HG02571 (cell line): ENCODE measurements at regions not wholly inside any gene's neighbourhood (a gene's known extent, or its start where the extent isn't known, plus 50 kb on each side); places are given as distances from the start of the nearest gene placed in this dataset.
"Not testable (repeated sequence)": the region's sequence is repeated elsewhere in the genome, so short reads cannot be mapped to it uniquely, and the experiment has no call there.

Experiments used
- ATAC-seq: cut with Tn5 transposase; IDR thresholded peaks from one replicate; pipeline ENCODE4 v1.9.1; 2021; ENCODE audit warnings: mild to moderate bottlenecking, moderate library complexity; ENCODE audit not compliant: unreplicated experiment

- ATAC-seq, result not testable (repeated sequence)
These were observed 50.6 kb upstream of the ZNG1B start for GRCh38 chr2:113386780-113387433.

DNA sequence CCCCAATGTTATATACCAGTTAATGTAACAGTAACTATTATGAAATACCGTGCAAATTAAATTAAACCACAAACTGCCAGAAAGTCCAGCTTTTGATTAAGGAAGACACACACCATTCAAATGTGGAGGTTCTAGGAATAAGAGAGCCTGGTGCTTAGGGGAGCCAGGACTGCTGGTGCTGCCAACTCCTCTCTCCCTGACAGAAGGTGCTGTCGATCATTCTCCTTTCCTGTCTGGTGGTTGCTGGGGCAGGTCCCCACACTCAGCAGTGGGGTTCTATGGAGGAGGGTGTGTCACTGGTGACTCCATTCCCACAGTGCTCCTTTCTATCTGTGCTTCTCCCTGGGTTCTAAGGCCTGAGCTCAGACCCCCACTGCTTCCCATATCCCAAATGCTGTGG, 57.9 kb upstream of the ZNG1B start:
- ATAC-seq, result not testable (repeated sequence)

GRCh38 chr2:113376913-113377445, 60.5 kb upstream of the ZNG1B start:
- peak; percentile 85 for ATAC-seq

DNA sequence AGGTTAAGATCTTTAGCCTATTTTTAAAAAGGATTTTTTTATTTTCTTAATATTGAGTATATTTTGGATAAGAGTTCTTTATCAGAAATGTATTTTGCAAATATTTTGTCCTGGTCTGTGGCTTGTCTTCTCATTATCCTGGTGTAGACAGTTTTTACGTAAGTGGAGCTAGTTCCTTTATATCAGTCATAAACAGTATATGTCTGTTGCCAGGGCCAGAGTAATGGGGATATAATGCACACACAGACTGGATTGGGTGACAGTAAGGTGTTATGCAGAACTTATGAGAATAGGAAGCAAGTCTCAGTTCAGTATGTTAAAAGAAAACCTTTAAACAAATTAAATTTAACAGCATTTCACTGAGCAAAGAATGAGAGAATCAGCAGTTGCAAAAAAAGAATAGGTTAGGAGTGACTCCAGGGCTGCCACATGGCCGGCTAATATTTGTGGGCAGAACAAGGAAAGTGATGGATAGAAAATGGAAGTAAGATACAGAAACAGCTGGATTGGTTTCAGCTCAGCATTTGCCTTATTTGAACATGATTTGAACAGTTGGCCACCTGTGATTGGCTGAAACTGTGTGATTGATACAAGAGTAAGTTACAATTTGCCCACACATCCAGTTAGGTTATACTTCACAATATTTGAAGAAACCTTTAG, 61.1 kb upstream of the ZNG1B start:
- ATAC-seq, result peak; percentile 37

DNA sequence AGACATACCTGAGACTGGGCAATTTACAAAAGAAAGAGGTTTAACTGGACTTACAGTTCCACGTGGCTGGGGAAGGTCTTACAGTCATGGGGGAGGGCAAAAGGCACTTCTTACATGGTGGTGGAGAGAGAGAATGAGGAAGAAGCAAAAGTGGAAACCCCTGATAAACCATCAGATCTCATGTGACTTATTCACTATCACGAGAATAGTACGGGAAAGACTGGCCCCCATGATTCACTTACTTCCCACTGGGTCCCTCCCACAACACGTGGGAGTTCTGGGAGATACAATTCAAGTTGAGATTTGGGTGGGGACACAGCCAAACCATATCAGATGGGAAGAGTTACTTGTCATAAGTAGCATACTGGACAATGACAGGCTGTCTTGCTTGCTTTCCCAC, 62.6 kb upstream of the ZNG1B start:
- ATAC-seq, result not testable (repeated sequence)

GRCh38 chr2:113372258-113372834, 65.1 kb upstream of the ZNG1B start:
- not testable (repeated sequence) for ATAC-seq

GRCh38 chr2:113370478-113371091, 66.9 kb upstream of the ZNG1B start:
- no peak for ATAC-seq

DNA sequence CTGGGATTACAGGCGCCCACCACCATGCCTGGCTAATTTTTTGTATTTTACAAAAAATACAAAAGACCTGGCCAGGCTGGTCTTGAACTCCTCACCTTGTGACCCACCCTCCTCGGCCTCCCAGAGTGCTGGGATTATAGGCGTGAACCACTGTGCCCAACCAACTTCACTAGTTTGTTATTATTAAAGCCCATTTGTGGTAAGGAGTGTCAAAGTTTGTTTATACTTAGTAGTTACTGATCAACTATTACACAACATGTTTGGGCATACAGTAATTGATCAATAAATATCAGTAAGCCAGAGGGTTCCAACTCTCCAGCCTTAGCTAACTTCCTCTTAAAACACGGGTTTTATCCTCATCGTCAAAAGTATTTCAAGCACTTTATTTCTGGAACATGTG, 67.5 kb upstream of the ZNG1B start:
- ATAC-seq, result no peak

DNA sequence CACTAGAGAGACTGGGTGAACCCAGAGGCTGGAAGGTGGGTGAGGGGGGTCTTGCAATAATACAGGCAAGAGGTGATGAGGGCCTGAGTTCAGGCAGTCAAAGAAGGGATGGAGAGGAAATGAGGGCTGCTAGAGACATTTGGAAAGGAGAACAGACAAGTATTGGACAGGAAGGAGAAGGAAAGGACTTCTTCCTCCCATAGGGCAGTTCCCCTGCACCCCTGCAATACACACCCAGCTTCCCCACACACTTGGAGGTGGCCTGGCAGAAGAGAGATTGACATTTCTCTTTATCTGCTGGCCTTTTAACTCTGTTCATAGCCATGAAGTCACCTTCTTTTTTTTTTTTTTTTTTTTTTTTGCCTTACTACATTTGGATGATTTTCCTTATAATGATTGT, 68.9 kb upstream of the ZNG1B start:
- ATAC-seq, result not testable (repeated sequence)

- not testable (repeated sequence) for ATAC-seq
These were observed 70.7 kb upstream of the ZNG1B start for GRCh38 chr2:113366821-113367220.

DNA sequence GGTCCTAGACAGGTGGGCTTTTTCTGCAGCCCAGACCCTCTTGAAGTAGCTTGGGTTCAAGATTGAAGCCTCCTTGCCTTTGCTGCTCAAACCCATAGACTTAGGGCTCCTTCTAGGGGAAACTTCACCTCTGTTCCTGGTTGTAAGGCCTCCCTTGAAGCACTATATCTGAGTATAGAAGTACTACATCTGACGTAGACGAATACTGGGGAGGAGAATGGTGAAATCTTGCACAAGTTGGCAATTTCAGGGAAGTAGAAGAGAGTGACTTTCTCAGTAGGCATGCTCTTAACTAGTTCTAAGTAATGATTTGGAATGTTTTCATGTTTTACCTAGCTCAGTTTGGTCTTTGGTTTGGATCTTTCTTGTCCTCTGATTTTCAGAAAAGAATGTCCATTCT, 71.7 kb upstream of the ZNG1B start:
- ATAC-seq, result not testable (repeated sequence)

GRCh38 chr2:113365290-113365689, 72.2 kb upstream of the ZNG1B start:
- not testable (repeated sequence) for ATAC-seq

- no peak for ATAC-seq
These were observed 76.4 kb upstream of the ZNG1B start for GRCh38 chr2:113361051-113361450.

GRCh38 chr2:113357071-113357470, 78.3 kb upstream of the PAX8 start:
- no peak for ATAC-seq

- not testable (repeated sequence) for ATAC-seq
These were observed 77.6 kb upstream of the PAX8 start for GRCh38 chr2:113356284-113356683.

DNA sequence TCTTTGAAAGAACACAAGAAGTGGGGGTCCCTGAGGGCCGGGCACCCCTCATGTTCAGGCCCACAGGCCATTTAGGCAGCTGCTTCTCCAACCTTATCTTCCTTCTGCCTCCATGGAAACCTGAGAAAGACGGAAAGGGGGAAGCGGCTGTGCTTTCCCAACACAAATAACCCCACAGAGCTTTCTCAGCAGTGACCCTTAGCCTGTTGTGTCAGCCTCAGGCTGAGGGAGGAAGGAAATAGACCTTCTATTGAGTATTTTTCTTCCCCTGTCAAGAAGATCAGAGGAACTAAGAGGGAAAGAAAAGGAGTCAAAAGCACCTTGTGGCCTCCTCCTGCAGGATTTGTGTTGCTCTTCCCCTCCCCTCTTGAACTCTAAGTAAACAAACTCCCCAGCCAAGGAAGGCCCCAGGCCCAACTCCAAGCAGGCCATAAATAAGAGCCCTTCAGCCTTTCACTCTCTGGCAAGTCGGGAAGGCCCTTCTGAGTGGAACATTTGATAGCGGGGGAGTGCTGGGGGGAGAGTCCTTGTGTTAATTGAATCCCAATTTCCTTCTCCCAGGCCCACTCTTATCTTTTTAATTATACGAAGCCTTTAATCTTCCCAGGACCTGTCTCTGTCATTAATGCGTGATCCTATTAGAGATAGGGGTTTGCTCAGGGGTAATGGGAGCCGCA, 76.8 kb upstream of the PAX8 start:
- not testable (repeated sequence) for ATAC-seq

- no peak for ATAC-seq
These were observed 72.9 kb upstream of the PAX8 start for GRCh38 chr2:113351375-113352355.

GRCh38 chr2:113343800-113344199, 65.1 kb upstream of the PAX8 start:
- not testable (repeated sequence) for ATAC-seq

DNA sequence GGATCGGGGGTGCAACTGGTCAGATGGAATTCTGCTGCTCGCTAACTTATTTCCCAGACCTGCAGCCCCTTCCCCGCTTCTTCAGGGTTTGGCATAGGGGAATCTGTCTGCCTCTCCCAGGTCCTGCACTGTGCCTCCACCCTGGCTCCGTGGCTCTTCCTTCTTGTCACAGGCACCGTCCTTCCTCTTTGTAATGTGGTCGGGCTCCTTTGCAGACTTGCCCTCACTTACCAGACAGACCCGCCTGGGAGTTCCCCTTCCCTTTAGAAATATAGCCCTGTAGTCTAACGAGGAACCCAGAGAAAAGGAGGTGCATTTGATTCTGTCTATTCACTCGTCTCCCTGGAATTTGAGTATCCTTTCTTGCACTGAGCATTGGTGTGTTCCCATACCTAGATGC, 63.9 kb upstream of the PAX8 start:
- ATAC-seq, result no peak

DNA sequence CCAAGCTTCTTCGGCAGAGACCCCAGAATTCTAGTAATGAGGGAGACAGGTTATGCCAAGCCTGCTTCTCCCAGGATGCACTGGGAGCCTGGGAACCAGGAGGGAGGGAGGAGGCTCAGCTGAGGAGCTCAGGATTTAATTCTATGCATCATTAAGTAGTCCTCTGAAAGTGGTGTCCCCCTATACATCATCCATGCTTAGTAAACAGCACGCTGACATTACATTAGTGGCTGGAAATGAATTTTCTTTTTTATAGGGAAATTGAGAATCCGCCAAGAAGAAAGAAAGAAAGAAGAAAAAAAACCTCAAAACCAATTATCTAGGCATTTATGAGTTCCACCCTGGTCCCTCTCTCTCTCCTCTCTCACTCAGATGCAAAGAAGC, 63.1 kb upstream of the PAX8 start:
- ATAC-seq, result not testable (repeated sequence)
